Tibial nerve (tissue), 3 donors: ENCODE measurements at regions not wholly inside any gene's neighbourhood (a gene's known extent, or its start where the extent isn't known, plus 50 kb on each side); places are given as distances from the start of the nearest gene placed in this dataset.

Source experiments
- POLR2A ChIP-seq, 2 donors: fragments of 450-650 bp; IDR thresholded peaks; one replicate each; pipeline ENCODE4 v1.6.1; 2017; ENCODE audit warnings: antibody characterized with exemption in 2 of 2, mild to moderate bottlenecking in 2 of 2, moderate library complexity in 2 of 2
- TF ChIP-seq, protein P1 (sequence below), 5 experiments: fragments of 200-600 bp in 3 of 5; fragments of 450-650 bp in 2 of 5; sonication (generic) in 3 of 5; IDR thresholded peaks; one replicate each; pipeline ENCODE4 v1.5.1; 2016 to 2019; ENCODE audit warnings: antibody characterized with exemption in 5 of 5, mild to moderate bottlenecking in 3 of 5, moderate library complexity in 2 of 5

DNA sequence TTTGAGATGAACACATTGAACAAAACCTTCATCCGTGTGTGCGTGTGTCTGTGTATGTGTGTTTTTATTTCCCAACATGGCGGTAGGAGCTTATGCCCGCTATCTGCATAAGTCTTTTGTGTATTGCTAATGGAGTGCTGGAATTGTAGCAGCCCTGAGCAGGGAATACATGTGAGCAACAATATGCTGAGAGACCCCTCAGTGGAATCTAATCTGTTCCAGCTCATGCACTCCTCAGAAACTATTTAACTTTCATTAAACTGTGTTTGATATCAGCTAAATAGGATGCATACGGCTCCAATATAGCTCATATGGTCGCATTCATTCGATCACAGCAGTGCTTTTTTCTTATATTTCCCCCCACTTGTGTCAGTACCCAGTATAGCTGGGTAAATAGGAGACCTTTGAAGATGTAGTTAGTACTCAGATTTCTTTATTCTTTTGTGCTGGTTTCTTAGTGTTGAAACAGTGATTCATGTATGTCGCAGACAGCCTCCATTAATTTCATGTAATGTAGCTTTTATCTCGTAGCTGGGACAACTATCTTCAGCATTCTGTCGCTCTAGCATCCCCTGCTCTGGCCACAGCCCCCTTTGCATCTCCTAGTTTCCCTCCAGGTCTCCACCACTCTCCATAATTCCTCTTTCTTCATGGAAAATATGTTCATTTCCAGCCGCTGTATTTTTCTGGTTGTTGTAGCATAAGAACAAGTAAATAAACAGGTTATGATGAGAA, 891.2 kb downstream of the BCL11A start:
- TF ChIP-seq, protein P1, sequence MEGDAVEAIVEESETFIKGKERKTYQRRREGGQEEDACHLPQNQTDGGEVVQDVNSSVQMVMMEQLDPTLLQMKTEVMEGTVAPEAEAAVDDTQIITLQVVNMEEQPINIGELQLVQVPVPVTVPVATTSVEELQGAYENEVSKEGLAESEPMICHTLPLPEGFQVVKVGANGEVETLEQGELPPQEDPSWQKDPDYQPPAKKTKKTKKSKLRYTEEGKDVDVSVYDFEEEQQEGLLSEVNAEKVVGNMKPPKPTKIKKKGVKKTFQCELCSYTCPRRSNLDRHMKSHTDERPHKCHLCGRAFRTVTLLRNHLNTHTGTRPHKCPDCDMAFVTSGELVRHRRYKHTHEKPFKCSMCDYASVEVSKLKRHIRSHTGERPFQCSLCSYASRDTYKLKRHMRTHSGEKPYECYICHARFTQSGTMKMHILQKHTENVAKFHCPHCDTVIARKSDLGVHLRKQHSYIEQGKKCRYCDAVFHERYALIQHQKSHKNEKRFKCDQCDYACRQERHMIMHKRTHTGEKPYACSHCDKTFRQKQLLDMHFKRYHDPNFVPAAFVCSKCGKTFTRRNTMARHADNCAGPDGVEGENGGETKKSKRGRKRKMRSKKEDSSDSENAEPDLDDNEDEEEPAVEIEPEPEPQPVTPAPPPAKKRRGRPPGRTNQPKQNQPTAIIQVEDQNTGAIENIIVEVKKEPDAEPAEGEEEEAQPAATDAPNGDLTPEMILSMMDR (IDR thresholded peaks at IDR 0.05) = no peak
- TF ChIP-seq POLR2A (IDR thresholded peaks at IDR 0.05) = no peak
